GM10266 (cell line): ENCODE measurements at regions not wholly inside any gene's neighbourhood (a gene's known extent, or its start where the extent isn't known, plus 50 kb on each side); places are given as distances from the start of the nearest gene placed in this dataset.

Experiments used
- DNase-seq: peaks from one replicate; pipeline ENCODE4 v3.0.0; 2012; ENCODE audit errors: extremely low spot score
- TF ChIP-seq, protein P1 (sequence below): IDR thresholded peaks from 2 replicates; pipeline ENCODE4 v1.5.1; 2012; ENCODE audit warnings: mild to moderate bottlenecking, low read depth; ENCODE audit not compliant: control insufficient read depth, insufficient read depth; ENCODE audit errors: missing control alignments

DNA sequence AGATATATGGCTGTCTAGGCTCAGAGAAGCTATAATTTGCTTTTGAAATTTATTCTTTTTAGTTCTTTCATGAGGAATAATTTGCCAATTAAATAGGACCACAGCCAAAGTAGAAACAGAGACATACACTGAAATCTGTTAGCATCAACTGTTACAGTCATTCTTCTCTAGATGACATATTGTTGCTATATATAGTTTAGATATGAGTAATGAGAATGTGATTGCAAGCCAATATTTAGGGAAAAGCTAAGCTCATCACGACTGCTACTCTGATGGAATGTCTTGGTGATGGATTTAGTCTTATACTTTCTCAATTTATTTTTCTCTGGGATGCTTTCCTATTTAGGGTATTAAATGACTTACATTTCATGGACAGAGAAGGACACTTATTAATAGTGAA, 259.1 kb downstream of the LNPK start:
- TF ChIP-seq, protein P1, sequence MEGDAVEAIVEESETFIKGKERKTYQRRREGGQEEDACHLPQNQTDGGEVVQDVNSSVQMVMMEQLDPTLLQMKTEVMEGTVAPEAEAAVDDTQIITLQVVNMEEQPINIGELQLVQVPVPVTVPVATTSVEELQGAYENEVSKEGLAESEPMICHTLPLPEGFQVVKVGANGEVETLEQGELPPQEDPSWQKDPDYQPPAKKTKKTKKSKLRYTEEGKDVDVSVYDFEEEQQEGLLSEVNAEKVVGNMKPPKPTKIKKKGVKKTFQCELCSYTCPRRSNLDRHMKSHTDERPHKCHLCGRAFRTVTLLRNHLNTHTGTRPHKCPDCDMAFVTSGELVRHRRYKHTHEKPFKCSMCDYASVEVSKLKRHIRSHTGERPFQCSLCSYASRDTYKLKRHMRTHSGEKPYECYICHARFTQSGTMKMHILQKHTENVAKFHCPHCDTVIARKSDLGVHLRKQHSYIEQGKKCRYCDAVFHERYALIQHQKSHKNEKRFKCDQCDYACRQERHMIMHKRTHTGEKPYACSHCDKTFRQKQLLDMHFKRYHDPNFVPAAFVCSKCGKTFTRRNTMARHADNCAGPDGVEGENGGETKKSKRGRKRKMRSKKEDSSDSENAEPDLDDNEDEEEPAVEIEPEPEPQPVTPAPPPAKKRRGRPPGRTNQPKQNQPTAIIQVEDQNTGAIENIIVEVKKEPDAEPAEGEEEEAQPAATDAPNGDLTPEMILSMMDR = no peak
- DNase-seq = no peak

DNA sequence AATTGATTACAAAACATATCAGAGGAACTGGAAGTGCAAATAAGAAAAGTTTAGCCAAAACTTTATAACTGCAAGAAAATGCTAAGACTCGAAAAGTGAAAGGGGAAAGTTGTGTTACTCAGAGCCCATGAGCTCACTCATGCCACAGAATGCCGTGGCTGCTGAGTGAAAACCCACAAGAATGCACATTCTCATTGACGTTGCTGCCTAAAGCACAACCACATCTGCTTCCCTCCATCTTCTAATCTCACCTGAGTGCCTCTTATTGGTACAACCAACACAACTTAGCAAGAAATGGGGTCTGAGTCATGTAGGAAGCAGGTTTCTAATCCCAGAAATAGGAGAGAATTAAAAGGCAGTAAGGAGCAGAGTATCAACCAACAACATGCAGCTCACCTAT, 259.7 kb downstream of the LNPK start:
- no peak for DNase-seq
- TF ChIP-seq, protein P1 = no peak

DNA sequence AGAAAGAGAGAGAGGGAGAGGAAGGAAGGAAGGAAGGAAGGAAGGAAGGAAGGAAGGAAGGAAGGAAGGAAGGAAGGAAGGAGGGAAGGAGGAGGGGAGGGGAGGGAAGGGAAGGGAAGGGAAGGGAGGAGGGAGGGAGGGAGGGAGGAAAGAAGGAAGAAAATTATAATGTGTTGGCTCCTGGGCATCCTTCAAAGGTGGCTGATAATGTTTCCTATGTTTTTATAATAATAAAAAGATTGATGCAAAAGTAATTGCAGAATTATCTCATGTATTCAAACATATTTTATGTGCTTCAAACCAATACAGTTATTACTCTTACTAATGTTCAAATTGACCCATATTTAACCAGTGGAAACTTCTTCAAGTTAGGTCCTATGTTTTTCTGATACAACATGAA, 260.9 kb downstream of the LNPK start:
- DNase-seq = no peak

DNA sequence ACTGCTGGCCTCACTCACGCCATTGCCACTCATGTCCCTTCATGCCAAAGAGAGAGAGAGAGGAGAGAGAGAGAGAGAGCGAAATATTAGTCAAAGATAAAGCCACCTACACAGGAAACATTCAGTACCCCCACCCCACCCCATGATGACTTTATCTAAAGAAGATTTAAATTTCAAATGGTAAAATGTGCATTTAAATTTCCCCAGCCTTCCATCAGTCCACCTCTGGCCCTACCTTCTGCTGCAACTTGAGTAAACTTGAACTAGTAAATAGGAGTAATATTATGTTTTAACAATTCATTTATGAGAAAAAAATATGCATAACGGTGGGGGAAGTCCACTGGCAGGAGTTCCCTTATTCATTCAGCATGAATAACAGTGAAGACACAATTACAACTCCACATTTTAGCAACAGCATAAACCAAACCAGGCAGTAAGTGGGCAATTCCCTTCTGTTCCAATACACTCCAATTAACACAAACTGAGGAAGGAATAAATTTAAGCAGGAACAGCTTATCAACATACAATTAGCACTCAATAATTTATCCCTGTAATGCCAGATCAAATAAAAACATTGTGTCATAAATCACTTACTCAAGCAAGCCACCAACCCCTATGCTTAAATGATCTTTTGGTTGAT, 264.2 kb downstream of the LNPK start:
- TF ChIP-seq, protein P1 = no peak
- DNase-seq = no peak

More for the DNA sequence above, 260.9 kb downstream of the LNPK start:
- TF ChIP-seq, protein P1 = no peak

DNA sequence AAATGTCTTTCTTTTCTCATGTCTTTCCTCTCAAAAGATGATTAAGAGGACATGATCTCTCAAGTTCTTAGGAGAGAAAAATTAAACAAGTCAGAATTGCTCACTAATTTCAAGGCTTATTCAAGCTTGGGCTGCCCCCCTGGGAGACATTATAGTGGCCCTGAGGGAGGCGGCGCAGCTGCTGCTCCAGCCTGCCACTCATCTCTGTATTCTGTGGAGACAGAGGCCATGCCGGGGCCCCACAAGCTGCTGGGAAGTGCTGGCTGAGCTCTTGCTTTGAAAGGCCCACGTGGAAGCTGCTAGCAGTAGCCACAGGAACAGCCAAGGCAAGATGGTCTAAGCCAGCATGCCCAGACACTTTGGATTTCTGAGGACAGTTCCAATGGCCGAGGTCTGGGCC, 267.4 kb downstream of the LNPK start:
- DNase-seq = no peak
- TF ChIP-seq, protein P1 = no peak

DNA sequence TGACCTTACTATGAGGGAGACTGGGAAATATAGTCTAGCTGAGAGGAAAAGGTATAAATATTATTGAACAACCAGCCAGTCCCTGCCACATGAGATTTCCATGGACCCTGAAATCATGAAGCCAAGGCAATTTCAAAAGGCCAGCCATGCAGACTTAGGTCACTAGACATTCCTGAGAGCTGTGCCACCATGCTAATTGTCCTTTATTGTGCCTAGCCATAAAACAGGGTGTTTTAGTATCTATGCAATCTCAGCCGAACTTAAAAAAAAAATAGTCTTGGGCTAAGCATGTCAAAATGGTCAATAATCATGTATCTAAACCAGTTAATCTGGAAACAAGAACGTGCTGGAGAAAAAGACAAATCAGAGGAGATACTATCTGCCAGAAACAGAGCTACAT, 269.5 kb downstream of the LNPK start:
- no peak for DNase-seq
- TF ChIP-seq, protein P1 = no peak

DNA sequence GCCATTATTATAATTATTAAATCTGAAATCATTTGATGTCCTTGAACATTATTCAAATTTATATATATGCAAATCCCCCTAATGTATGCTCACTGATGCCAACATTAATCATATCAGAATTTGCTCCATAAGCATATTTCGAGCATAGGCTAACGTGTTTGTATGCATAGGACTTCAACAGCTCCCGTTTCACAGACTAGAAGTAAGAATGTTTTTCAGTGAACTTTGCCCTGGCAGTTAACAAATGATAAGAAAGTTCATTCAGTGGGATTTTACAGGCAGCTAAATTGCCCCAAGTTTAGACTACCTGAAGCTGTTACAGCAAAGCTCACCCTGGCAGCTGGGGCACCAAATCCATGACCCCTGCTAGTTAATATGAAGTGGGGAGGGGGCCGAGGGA, 272.0 kb downstream of the LNPK start:
- TF ChIP-seq, protein P1 = no peak
- no peak for DNase-seq
